HUES64 (cell line): ENCODE measurements at regions not wholly inside any gene's neighbourhood (a gene's known extent, or its start where the extent isn't known, plus 50 kb on each side); places are given as distances from the start of the nearest gene placed in this dataset.

Source experiments
- H3K27ac ChIP-seq: 2 replicates; pipeline ENCODE4 v1.7.0; 2013; ENCODE audit warnings: low read depth, low read length, inconsistent platforms
- H3K27me3 ChIP-seq: 2 replicates; pipeline ENCODE4 v1.6.1; 2013; ENCODE audit warnings: mild to moderate bottlenecking, low read length; ENCODE audit not compliant: insufficient read depth
- H3K36me3 ChIP-seq: 2 replicates; pipeline ENCODE4 v1.6.1; 2013; ENCODE audit warnings: mild to moderate bottlenecking, low read length; ENCODE audit not compliant: insufficient read depth
- H3K4me1 ChIP-seq: 2 replicates; pipeline ENCODE4 v1.6.1; 2013; ENCODE audit warnings: mild to moderate bottlenecking, low read length, moderate library complexity; ENCODE audit not compliant: insufficient read depth
- H3K4me3 ChIP-seq: 2 replicates; pipeline ENCODE4 v1.5.1; 2013; ENCODE audit warnings: mild to moderate bottlenecking, low read length, moderate library complexity
- H3K9ac ChIP-seq: 2 replicates; pipeline ENCODE4 v1.6.1; 2013; ENCODE audit warnings: mild to moderate bottlenecking, low read depth, low read length
- H3K9me3 ChIP-seq: 2 replicates; pipeline ENCODE4 v1.6.1; 2013; ENCODE audit warnings: low read depth, low read length; ENCODE audit not compliant: insufficient read depth
- WGBS: fragments of 150-250, 120-280 bp; methylation state at CpG from one replicate; pipeline ENCODE4 v1.1.7; 2013; ENCODE audit warnings: missing lambda C conversion rate; 5-methylcytosine and 5-hydroxymethylcytosine counted together

GRCh38 chr3:147960786-147961185 is 551.6 kb downstream of the ZIC1 start:
- no peaks in the 10 kb centered on the region for H3K27me3 ChIP-seq
- H3K9me3 ChIP-seq = no peaks in the 10 kb centered on the region
- H3K4me1 ChIP-seq = peaks cover 35% of the 10 kb centered on the region
- H3K4me3 ChIP-seq = no peak overlapping the region
- H3K9ac ChIP-seq = no peak overlapping the region
- no peak overlapping the region for H3K27ac ChIP-seq
- WGBS = 90% methylated on average over 5 of the region's 6 CpGs
- H3K36me3 ChIP-seq = no peaks in the 10 kb centered on the region

- peaks cover 35% of the 10 kb centered on the region for H3K4me1 ChIP-seq
Measured at GRCh38 chr3:147962408-147963164, 553.4 kb downstream of the ZIC1 start.

GRCh38 chr3:147963711-147964110 is 554.5 kb downstream of the ZIC1 start:
- no peak overlapping the region for H3K9ac ChIP-seq
- H3K36me3 ChIP-seq = no peaks in the 10 kb centered on the region
- no peak overlapping the region for H3K4me3 ChIP-seq
- H3K4me1 ChIP-seq = peaks cover 35% of the 10 kb centered on the region
- WGBS = 92% methylated on average over 1 of the region's 1 CpG
- no peaks in the 10 kb centered on the region for H3K9me3 ChIP-seq
- no peak overlapping the region for H3K27ac ChIP-seq
- no peaks in the 10 kb centered on the region for H3K27me3 ChIP-seq

More at GRCh38 chr3:147962408-147963164, 553.4 kb downstream of the ZIC1 start:
- H3K4me3 ChIP-seq = no peak overlapping the region
- H3K27me3 ChIP-seq = no peaks in the 10 kb centered on the region
- H3K9me3 ChIP-seq = no peaks in the 10 kb centered on the region
- H3K27ac ChIP-seq = peak overlapping the region; percentile 3; the same call in 1 of the 2 replicates
- no peak overlapping the region for H3K9ac ChIP-seq
- 38% methylated on average over 5 of the region's 5 CpGs for WGBS
- H3K36me3 ChIP-seq = no peaks in the 10 kb centered on the region

GRCh38 chr3:147975165-147975564 is 566.0 kb downstream of the ZIC1 start:
- H3K36me3 ChIP-seq = no peaks in the 10 kb centered on the region
- WGBS = 93% methylated on average over 1 of the region's 1 CpG
- no peaks in the 10 kb centered on the region for H3K27me3 ChIP-seq
- no peak overlapping the region for H3K4me3 ChIP-seq
- no peaks in the 10 kb centered on the region for H3K4me1 ChIP-seq
- H3K27ac ChIP-seq = no peak overlapping the region
- H3K9ac ChIP-seq = no peak overlapping the region
- no peaks in the 10 kb centered on the region for H3K9me3 ChIP-seq

- no peaks in the 10 kb centered on the region for H3K27me3 ChIP-seq
- no peak overlapping the region for H3K27ac ChIP-seq
- no peaks in the 10 kb centered on the region for H3K4me1 ChIP-seq
- H3K9me3 ChIP-seq = no peaks in the 10 kb centered on the region
- 92% methylated on average over 1 of the region's 1 CpG for WGBS
- H3K36me3 ChIP-seq = no peaks in the 10 kb centered on the region
- H3K9ac ChIP-seq = no peak overlapping the region
- no peak overlapping the region for H3K4me3 ChIP-seq
Measured at GRCh38 chr3:147977001-147977400, 567.8 kb downstream of the ZIC1 start.

GRCh38 chr3:147987549-147987948 is 578.4 kb downstream of the ZIC1 start:
- no peaks in the 10 kb centered on the region for H3K36me3 ChIP-seq
- H3K27me3 ChIP-seq = no peaks in the 10 kb centered on the region
- no peak overlapping the region for H3K4me3 ChIP-seq
- 92% methylated on average over 1 of the region's 1 CpG for WGBS
- H3K9ac ChIP-seq = no peak overlapping the region
- no peak overlapping the region for H3K27ac ChIP-seq
- no peaks in the 10 kb centered on the region for H3K4me1 ChIP-seq
- no peaks in the 10 kb centered on the region for H3K9me3 ChIP-seq

- no peak overlapping the region for H3K9ac ChIP-seq
- no peak overlapping the region for H3K27ac ChIP-seq
- WGBS = 96% methylated on average over 27 of the region's 27 CpGs
- H3K4me1 ChIP-seq = no peaks in the 10 kb centered on the region
- H3K36me3 ChIP-seq = no peaks in the 10 kb centered on the region
- no peak overlapping the region for H3K4me3 ChIP-seq
- no peaks in the 10 kb centered on the region for H3K27me3 ChIP-seq
- no peaks in the 10 kb centered on the region for H3K9me3 ChIP-seq
Measured at GRCh38 chr3:147989344-147989743, 580.2 kb downstream of the ZIC1 start.

GRCh38 chr3:148002705-148003205 is 593.6 kb downstream of the ZIC1 start:
- WGBS = over 99% methylated on average over 3 of the region's 4 CpGs
- Histone ChIP-seq H3K4me1 (peaks cover 21% of the 10 kb centered on the region), H3K27ac (no peak overlapping the region), H3K27me3 (no peaks in the 10 kb centered on the region), H3K4me3 (no peak overlapping the region), H3K9me3 (no peaks in the 10 kb centered on the region), H3K9ac (no peak overlapping the region), H3K36me3 (no peaks in the 10 kb centered on the region)

- Histone ChIP-seq H3K4me1 (peaks cover 21% of the 10 kb centered on the region), H3K27me3 (no peaks in the 10 kb centered on the region), H3K4me3 (no peak overlapping the region), H3K36me3 (no peaks in the 10 kb centered on the region), H3K9me3 (no peaks in the 10 kb centered on the region), H3K27ac (peak overlapping the region; percentile 34; the same call in 1 of the 2 replicates), H3K9ac (no peak overlapping the region)
- WGBS = 84% methylated on average over 2 of the region's 3 CpGs
Measured at GRCh38 chr3:148004331-148004730, 595.2 kb downstream of the ZIC1 start.

- Histone ChIP-seq H3K27ac (no peak overlapping the region), H3K4me1 (peaks cover 21% of the 10 kb centered on the region), H3K9ac (no peak overlapping the region)
Measured at GRCh38 chr3:148005456-148005855, 596.3 kb downstream of the ZIC1 start.

GRCh38 chr3:148006508-148006907 is 597.3 kb downstream of the ZIC1 start:
- H3K27ac ChIP-seq = no peak overlapping the region
- H3K9ac ChIP-seq = no peak overlapping the region
- H3K4me1 ChIP-seq = peaks cover 21% of the 10 kb centered on the region
- H3K9me3 ChIP-seq = no peaks in the 10 kb centered on the region
- no peaks in the 10 kb centered on the region for H3K36me3 ChIP-seq
- no peak overlapping the region for H3K4me3 ChIP-seq
- no peaks in the 10 kb centered on the region for H3K27me3 ChIP-seq

More at GRCh38 chr3:148005456-148005855, 596.3 kb downstream of the ZIC1 start:
- no peaks in the 10 kb centered on the region for H3K9me3 ChIP-seq
- H3K36me3 ChIP-seq = no peaks in the 10 kb centered on the region
- no peaks in the 10 kb centered on the region for H3K27me3 ChIP-seq
- H3K4me3 ChIP-seq = no peak overlapping the region
- WGBS = no CpG with 5 or more reads among the region's 2 CpGs
